HepG2 (cell line): ENCODE measurements at regions not wholly inside any gene's neighbourhood (a gene's known extent, or its start where the extent isn't known, plus 50 kb on each side); places are given as distances from the start of the nearest gene placed in this dataset.

Experiments used
- ATAC-seq: fragments of 200-7000 bp; cut with Tn5 transposase; 3 replicates; pipeline ENCODE4 v1.9.1; 2020; ENCODE audit warnings: mild to moderate bottlenecking, moderate library complexity
- BruUV-seq: library from RNA; stranded (reverse); fragments of 400-500 nt; replicated peaks from 2 replicates; lab custom pipeline; 2021; lab: Mats Ljungman, UMichigan
- CTCF ChIA-PET: fragments of 300-600 bp; formaldehyde crosslinking; extraction: SDS; loops from one replicate; lab custom pipeline; 2021; ENCODE audit warnings: low total read pairs, inconsistent platforms, low intra/inter-chr PET ratio; lab: Yijun Ruan, JAX
- POLR2A ChIA-PET: fragments of 350-600 bp; sonication (Branson Sonifier 250); formaldehyde crosslinking; loops from one replicate; lab custom pipeline; 2020; ENCODE audit warnings: antibody characterized with exemption, inconsistent platforms; lab: Yijun Ruan, JAX
- DNase-seq: peaks from one replicate; pipeline ENCODE4 v3.0.0-alpha.2; 2015; ENCODE audit warnings: low spot score
- FAIRE-seq: peaks from 3 replicates; lab custom pipeline; 2011; peaks lifted over from hg19 to GRCh38; lab: Jason Lieb, UNC
- H2AFZ ChIP-seq: one replicate; pipeline ENCODE4 v1.6.1; 2011; ENCODE audit warnings: low read length, inconsistent platforms
- H3K27ac ChIP-seq: fragments of 300-600 bp; 3 replicates; pipeline ENCODE4 v1.8.0; 2011; ENCODE audit warnings: mixed run types, mild to moderate bottlenecking, mixed read lengths, low read length, inconsistent platforms; ENCODE audit not compliant: insufficient read depth; ENCODE audit errors: extremely low read length
- H3K27me3 ChIP-seq, 2 experiments: fragments of 200-600 bp in 1 of 2; 2 replicates in 1 of 2; 3 replicates in 1 of 2; pipeline versions ENCODE4 v1.6.0 to v1.8.0; 2011; ENCODE audit warnings: low read length in 2 of 2, mild to moderate bottlenecking in 2 of 2, moderate library complexity in 2 of 2, inconsistent platforms in 1 of 2; ENCODE audit not compliant: insufficient read depth in 2 of 2, control insufficient read depth in 1 of 2
- H3K36me3 ChIP-seq, 2 experiments: fragments of 200-600 bp in 1 of 2; replicated peaks in 1 of 2; 2 replicates in 1 of 2; 3 replicates in 1 of 2; pipeline versions ENCODE4 v1.5.1 to v1.8.0; 2011; ENCODE audit warnings: low read length in 2 of 2, inconsistent platforms in 1 of 2; ENCODE audit not compliant: insufficient read depth in 2 of 2, control insufficient read depth in 1 of 2
- H3K4me1 ChIP-seq: 2 replicates; pipeline ENCODE4 v1.5.1; 2012; ENCODE audit warnings: low read length, inconsistent platforms; ENCODE audit not compliant: insufficient read depth
- H3K4me2 ChIP-seq: 2 replicates; pipeline ENCODE4 v1.6.0; 2011; ENCODE audit warnings: low read depth, low read length, inconsistent platforms
- H3K4me3 ChIP-seq, 3 experiments: fragments of 200-600 bp in 1 of 3; sonication (generic), shearing (Covaris generic) in 1 of 3; replicated peaks in 1 of 3; 2 replicates each; pipeline ENCODE4 v1.5.1; 2011 to 2016; ENCODE audit warnings: low read length in 3 of 3, inconsistent platforms in 2 of 3, low read depth in 2 of 3, mild to moderate bottlenecking in 2 of 3, control low read depth in 1 of 3, mixed read lengths in 1 of 3; ENCODE audit not compliant: insufficient read depth in 1 of 3
- H3K79me2 ChIP-seq: one replicate; pipeline ENCODE4 v1.6.1; 2011; ENCODE audit warnings: low read length, inconsistent platforms; ENCODE audit not compliant: insufficient read depth
- H3K9ac ChIP-seq: 2 replicates; pipeline ENCODE4 v1.6.0; 2011; ENCODE audit warnings: mild to moderate bottlenecking, low read depth, low read length, inconsistent platforms; ENCODE audit not compliant: insufficient read depth
- H3K9me3 ChIP-seq: 2 replicates; pipeline ENCODE4 v1.5.1; 2012; ENCODE audit warnings: mild to moderate bottlenecking, low read length
- H4K20me1 ChIP-seq: 2 replicates; pipeline ENCODE4 v1.6.0; 2011; ENCODE audit warnings: inconsistent platforms, mild to moderate bottlenecking, low read length, moderate library complexity; ENCODE audit not compliant: insufficient read depth
- ONECUT2 ChIP-seq: sonication (generic); formaldehyde crosslinking; IDR thresholded peaks from 2 replicates; pipeline ENCODE4 v1.4.0; 2020; ENCODE audit warnings: missing genetic modification reagents
- SIX1 ChIP-seq: sonication (generic); formaldehyde crosslinking; IDR thresholded peaks from 2 replicates; pipeline ENCODE4 v1.4.0; 2020; ENCODE audit warnings: missing genetic modification reagents, borderline replicate concordance
- TAF15 ChIP-seq: fragments of 200-400 bp; formaldehyde crosslinking; IDR thresholded peaks from one replicate; pipeline ENCODE4 v1.6.1; 2018; ENCODE audit warnings: mild to moderate bottlenecking, low read depth, low read length; ENCODE audit not compliant: poor library complexity, severe bottlenecking
- TRIM24 ChIP-seq: sonication (generic); formaldehyde crosslinking; IDR thresholded peaks from 2 replicates; pipeline ENCODE4 v1.8.0; 2022; ENCODE audit warnings: mild to moderate bottlenecking, missing genetic modification reagents
- ZFX ChIP-seq: sonication (generic); formaldehyde crosslinking; IDR thresholded peaks from 2 replicates; pipeline ENCODE4 v1.4.0; 2020; ENCODE audit warnings: mild to moderate bottlenecking, low read depth, missing genetic modification reagents, moderate library complexity
- ZNF263 ChIP-seq: sonication (generic); formaldehyde crosslinking; IDR thresholded peaks from 2 replicates; pipeline ENCODE4 v1.4.0; 2020; ENCODE audit warnings: missing genetic modification reagents
- ZNF354B ChIP-seq: sonication (generic); formaldehyde crosslinking; IDR thresholded peaks from 2 replicates; pipeline ENCODE4 v1.8.0; 2022; ENCODE audit warnings: mild to moderate bottlenecking, missing genetic modification reagents
- ZNF510 ChIP-seq: sonication (generic); formaldehyde crosslinking; IDR thresholded peaks from 2 replicates; pipeline ENCODE4 v1.4.0; 2020; ENCODE audit warnings: low read depth, mild to moderate bottlenecking, missing genetic modification reagents
- ZNF670 ChIP-seq: sonication (generic); formaldehyde crosslinking; IDR thresholded peaks from 2 replicates; pipeline ENCODE4 v1.8.0; 2022; ENCODE audit warnings: mild to moderate bottlenecking, missing genetic modification reagents, borderline replicate concordance
- ZZZ3 ChIP-seq: sonication (generic); formaldehyde crosslinking; IDR thresholded peaks from 2 replicates; pipeline ENCODE4 v1.4.0; 2020; ENCODE audit warnings: missing genetic modification reagents, mild to moderate bottlenecking, borderline replicate concordance
- WGBS: methylation state at CpG from one replicate; pipeline ENCODE4 v1.1.6; 2017; ENCODE audit warnings: low lambda C conversion rate; 5-methylcytosine and 5-hydroxymethylcytosine counted together
- in situ Hi-C: cut with HindIII; loops from 2 replicates; pipeline ENCODE4 v1.10.0; 2017; ENCODE audit warnings: low pct_unique_long_range_greater_than_20kb; ENCODE audit not compliant: extremely low pct_ligation_motif_present
- intact Hi-C: fragments of 100-400 bp; cut with micrococcal nuclease; formaldehyde crosslinking; loops from one replicate; pipeline ENCODE4 v1.10.0; 2022; ENCODE audit not compliant: unreplicated experiment
- TF ChIP-seq, protein P1 (sequence below): sonication (generic); formaldehyde crosslinking; IDR thresholded peaks from 2 replicates; pipeline ENCODE4 v1.4.0; 2020; ENCODE audit warnings: missing genetic modification reagents
- TF ChIP-seq, protein P2 (sequence below): sonication (generic); formaldehyde crosslinking; IDR thresholded peaks from 2 replicates; pipeline ENCODE4 v1.4.0; 2020; ENCODE audit warnings: missing genetic modification reagents; ENCODE audit errors: not compliant biosample characterization

DNA sequence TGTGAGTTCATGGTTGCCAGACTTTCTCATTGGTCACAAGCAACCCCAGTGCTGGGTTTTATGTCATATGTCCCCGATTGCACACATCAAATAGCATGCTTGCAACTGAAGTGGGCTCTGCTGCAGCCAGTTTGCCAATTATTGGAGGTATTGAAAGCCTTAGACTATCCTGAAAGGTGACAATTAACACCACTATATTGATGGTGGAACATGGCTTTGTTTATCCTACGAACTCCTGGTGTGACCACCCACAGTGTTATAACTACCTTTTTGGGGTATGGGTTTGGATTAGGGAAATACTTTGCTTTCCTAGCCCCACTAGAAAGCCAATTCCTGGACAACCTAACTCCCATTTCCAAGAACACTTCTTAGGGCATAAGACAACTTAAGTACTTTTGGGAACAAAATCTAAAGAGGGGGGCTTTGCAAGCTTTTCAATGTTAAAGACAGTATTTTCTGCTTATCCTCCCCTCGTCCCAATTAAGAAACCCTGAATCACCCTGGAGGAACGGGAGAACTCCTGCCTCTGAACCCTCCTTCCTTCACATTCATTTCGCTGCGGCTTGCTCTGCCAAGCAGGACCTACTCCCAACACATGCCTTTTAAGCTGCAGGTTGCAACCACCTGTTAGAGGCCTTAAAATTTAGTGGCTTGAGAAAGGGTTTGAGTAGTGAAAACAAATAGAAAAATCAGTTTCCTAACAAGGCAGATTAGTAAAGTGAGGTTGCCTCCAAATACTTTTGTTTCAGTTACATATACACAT, 80.3 kb upstream of the RBM19 start:
- Histone ChIP-seq H3K4me1 (no peaks in the 10 kb centered on the region), H3K9ac (no peak overlapping the region), H3K27me3 (peaks cover 1 to 7% of the 10 kb centered on the region in 2 experiments; a peak in 1 of 5 replicates), H3K27ac (no peak overlapping the region), H2AFZ (no peak overlapping the region), H3K4me3 (no peak overlapping the region), H4K20me1 (no peaks in the 10 kb centered on the region), H3K36me3 (no peaks in the 10 kb centered on the region), H3K79me2 (no peaks in the 10 kb centered on the region), H3K4me2 (no peak overlapping the region), H3K9me3 (no peaks in the 10 kb centered on the region)
- 32% methylated on average over 6 of the region's 6 CpGs for WGBS
- ATAC-seq (no peak), DNase-seq (no peak), FAIRE-seq (no peak)
- CTCF ChIA-PET = no interaction called here
- intact Hi-C loops = no loop called here
- POLR2A ChIA-PET = no interaction called here
- no peak for TF ChIP-seq ZFX
- TF ChIP-seq, protein P1, sequence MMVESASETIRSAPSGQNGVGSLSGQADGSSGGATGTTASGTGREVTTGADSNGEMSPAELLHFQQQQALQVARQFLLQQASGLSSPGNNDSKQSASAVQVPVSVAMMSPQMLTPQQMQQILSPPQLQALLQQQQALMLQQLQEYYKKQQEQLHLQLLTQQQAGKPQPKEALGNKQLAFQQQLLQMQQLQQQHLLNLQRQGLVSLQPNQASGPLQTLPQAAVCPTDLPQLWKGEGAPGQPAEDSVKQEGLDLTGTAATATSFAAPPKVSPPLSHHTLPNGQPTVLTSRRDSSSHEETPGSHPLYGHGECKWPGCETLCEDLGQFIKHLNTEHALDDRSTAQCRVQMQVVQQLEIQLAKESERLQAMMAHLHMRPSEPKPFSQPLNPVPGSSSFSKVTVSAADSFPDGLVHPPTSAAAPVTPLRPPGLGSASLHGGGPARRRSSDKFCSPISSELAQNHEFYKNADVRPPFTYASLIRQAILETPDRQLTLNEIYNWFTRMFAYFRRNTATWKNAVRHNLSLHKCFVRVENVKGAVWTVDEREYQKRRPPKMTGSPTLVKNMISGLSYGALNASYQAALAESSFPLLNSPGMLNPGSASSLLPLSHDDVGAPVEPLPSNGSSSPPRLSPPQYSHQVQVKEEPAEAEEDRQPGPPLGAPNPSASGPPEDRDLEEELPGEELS (CRISPR knock-in tag) = no peak
- TF ChIP-seq ZNF510 (CRISPR knock-in tag) = no peak
- TF ChIP-seq ZNF263 = no peak
- no peak for TF ChIP-seq ZZZ3 (CRISPR knock-in tag)
- TF ChIP-seq, protein P2, sequence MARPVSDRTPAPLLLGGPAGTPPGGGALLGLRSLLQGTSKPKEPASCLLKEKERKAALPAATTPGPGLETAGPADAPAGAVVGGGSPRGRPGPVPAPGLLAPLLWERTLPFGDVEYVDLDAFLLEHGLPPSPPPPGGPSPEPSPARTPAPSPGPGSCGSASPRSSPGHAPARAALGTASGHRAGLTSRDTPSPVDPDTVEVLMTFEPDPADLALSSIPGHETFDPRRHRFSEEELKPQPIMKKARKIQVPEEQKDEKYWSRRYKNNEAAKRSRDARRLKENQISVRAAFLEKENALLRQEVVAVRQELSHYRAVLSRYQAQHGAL (CRISPR knock-in tag) = no peak
- TF ChIP-seq ZNF354B (CRISPR knock-in tag) = no peak
- no peak for TF ChIP-seq ONECUT2 (CRISPR knock-in tag)
- no peak for TF ChIP-seq TAF15
- TF ChIP-seq TRIM24 (CRISPR knock-in tag) = no peak
- TF ChIP-seq ZNF670 (CRISPR knock-in tag) = no peak
- no peak for TF ChIP-seq SIX1 (CRISPR knock-in tag)
- in situ Hi-C loops = no loop called here
- BruUV-seq = no TSS peak
